RWPE2 (cell line): ENCODE measurements at regions not wholly inside any gene's neighbourhood (a gene's known extent, or its start where the extent isn't known, plus 50 kb on each side); places are given as distances from the start of the nearest gene placed in this dataset.

Experiments used
- ATAC-seq: fragments of 200-7000 bp; cut with Tn5 transposase; 3 replicates; pipeline ENCODE4 v1.9.1; 2021; ENCODE audit warnings: low read depth
- DNase-seq: peaks from one replicate; pipeline ENCODE4 v3.0.0-alpha.2; 2020; ENCODE audit warnings: low spot score
- H3K27ac ChIP-seq: fragments of 450-650 bp; 2 replicates; pipeline ENCODE4 v1.5.1; 2017; ENCODE audit warnings: mild to moderate bottlenecking; ENCODE audit not compliant: poor library complexity, severe bottlenecking
- H3K27me3 ChIP-seq: fragments of 250-450 bp; sonication (Bioruptor Pico); 2 replicates; pipeline ENCODE4 v1.5.1; 2021; ENCODE audit warnings: mild to moderate bottlenecking, moderate library complexity; ENCODE audit not compliant: insufficient read depth, poor library complexity, severe bottlenecking
- H3K36me3 ChIP-seq: fragments of 250-450 bp; sonication (Bioruptor Pico); 2 replicates; pipeline ENCODE4 v1.5.1; 2020; ENCODE audit warnings: low read depth, mild to moderate bottlenecking, moderate library complexity
- H3K4me1 ChIP-seq: fragments of 250-450 bp; sonication (Bioruptor Pico); 2 replicates; pipeline ENCODE4 v1.5.1; 2021; ENCODE audit warnings: mild to moderate bottlenecking, moderate library complexity; ENCODE audit not compliant: insufficient read depth, poor library complexity, severe bottlenecking
- H3K4me3 ChIP-seq: fragments of 250-450 bp; sonication (Bioruptor Pico); 2 replicates; pipeline ENCODE4 v1.5.1; 2021; ENCODE audit warnings: mild to moderate bottlenecking, moderate library complexity; ENCODE audit not compliant: severe bottlenecking
- H3K9me3 ChIP-seq: fragments of 250-450 bp; sonication (Bioruptor Pico); 2 replicates; pipeline ENCODE4 v1.5.1; 2021; ENCODE audit warnings: mild to moderate bottlenecking, moderate library complexity; ENCODE audit not compliant: severe bottlenecking
- CTCF ChIP-seq: fragments of 450-650 bp; IDR thresholded peaks from one replicate; pipeline ENCODE4 v1.5.1; 2017; ENCODE audit warnings: mild to moderate bottlenecking, moderate library complexity; ENCODE audit not compliant: poor library complexity, severe bottlenecking

GRCh38 chr3:148297013-148297412, 400.7 kb upstream of the AGTR1 start:
- Histone ChIP-seq H3K4me1 (no peaks in the 10 kb centered on the region), H3K9me3 (no peaks in the 10 kb centered on the region), H3K27ac (no peak overlapping the region), H3K4me3 (no peak overlapping the region), H3K27me3 (no peaks in the 10 kb centered on the region), H3K36me3 (no peaks in the 10 kb centered on the region)
- DNase-seq (no peak), ATAC-seq (no peak)
- TF ChIP-seq CTCF = no peak

- H3K9me3 ChIP-seq = peaks cover 2% of the 10 kb centered on the region
- no peak for TF ChIP-seq CTCF
These were observed 390.3 kb upstream of the AGTR1 start for GRCh38 chr3:148307443-148307843.

GRCh38 chr3:148309390-148310035, 388.2 kb upstream of the AGTR1 start:
- no peaks in the 10 kb centered on the region for H3K36me3 ChIP-seq
- no peak overlapping the region for H3K27ac ChIP-seq
- H3K4me1 ChIP-seq = no peaks in the 10 kb centered on the region
- ATAC-seq = peak; percentile 84
- no peak for DNase-seq
- H3K27me3 ChIP-seq = no peaks in the 10 kb centered on the region
- H3K9me3 ChIP-seq = peaks cover 2% of the 10 kb centered on the region
- no peak overlapping the region for H3K4me3 ChIP-seq
- peak; percentile 91 for TF ChIP-seq CTCF

More at GRCh38 chr3:148307443-148307843, 390.3 kb upstream of the AGTR1 start:
- Histone ChIP-seq H3K4me1 (no peaks in the 10 kb centered on the region), H3K36me3 (no peaks in the 10 kb centered on the region), H3K4me3 (no peak overlapping the region), H3K27me3 (no peaks in the 10 kb centered on the region), H3K27ac (no peak overlapping the region)
- ATAC-seq = no peak
- DNase-seq = no peak

GRCh38 chr3:148315756-148316155, 381.9 kb upstream of the AGTR1 start:
- TF ChIP-seq CTCF = no peak
- H3K27ac ChIP-seq = no peak overlapping the region
- peak; percentile 67; the same call in 2 of the 3 replicates for ATAC-seq
- H3K4me3 ChIP-seq = no peak overlapping the region
- DNase-seq = no peak
- H3K36me3 ChIP-seq = no peaks in the 10 kb centered on the region
- H3K4me1 ChIP-seq = peaks cover 14% of the 10 kb centered on the region
- H3K9me3 ChIP-seq = no peaks in the 10 kb centered on the region
- H3K27me3 ChIP-seq = no peaks in the 10 kb centered on the region

- Histone ChIP-seq H3K4me3 (no peak overlapping the region), H3K27me3 (no peaks in the 10 kb centered on the region), H3K36me3 (no peaks in the 10 kb centered on the region), H3K4me1 (peaks cover 14% of the 10 kb centered on the region), H3K27ac (no peak overlapping the region), H3K9me3 (no peaks in the 10 kb centered on the region)
- no peak for ATAC-seq
- DNase-seq = no peak
- TF ChIP-seq CTCF = no peak
These were observed 379.5 kb upstream of the AGTR1 start for GRCh38 chr3:148318240-148318639.
